ENCODE measurements at regions not wholly inside any gene's neighbourhood (a gene's known extent, or its start where the extent isn't known, plus 50 kb on each side); places are given as distances from the start of the nearest gene placed in this dataset.

DNA sequence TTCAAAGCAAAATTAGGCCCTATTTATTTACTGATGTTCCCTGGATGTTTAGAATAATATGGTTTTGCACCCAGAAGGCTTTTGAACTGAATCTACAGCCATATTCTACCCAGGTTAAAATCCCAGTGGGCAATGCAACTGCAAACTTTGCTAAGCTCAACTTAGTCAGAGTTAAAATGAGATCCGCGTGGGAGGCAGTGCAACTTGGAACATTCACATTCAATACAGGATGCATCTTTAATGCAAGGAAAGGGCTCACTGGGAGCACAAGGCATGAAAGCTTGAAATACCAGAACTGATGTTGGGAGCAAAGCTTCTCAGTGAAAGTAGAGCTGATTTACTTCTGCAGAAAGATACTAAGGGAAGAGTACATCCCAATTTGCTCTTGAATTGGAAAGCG lies 281.2 kb upstream of the DEFB112 start:
- peaks cover 2% of the 10 kb centered on the region for H3K27me3 Mint-ChIP-seq (ENCODE audit: unreplicated experiment)

DNA sequence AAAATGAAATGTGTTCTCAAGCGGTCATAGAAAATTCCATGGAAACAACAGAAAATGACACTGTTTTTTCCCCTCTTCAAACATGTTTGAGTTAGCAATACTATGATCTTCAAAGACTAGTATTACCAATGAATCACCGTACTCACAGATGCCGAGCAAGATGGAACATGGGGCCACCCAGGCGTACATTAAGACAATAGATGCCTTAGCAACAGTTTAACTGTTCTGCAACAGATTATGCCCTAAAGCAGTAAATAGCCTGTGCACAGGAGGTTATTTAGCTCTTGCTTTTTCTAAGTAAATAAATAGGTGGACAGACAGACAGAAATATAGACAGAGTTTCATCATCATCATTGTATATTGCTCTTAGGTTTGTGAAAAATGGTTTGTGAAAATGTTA lies 284.0 kb upstream of the DEFB112 start:
- DNase-seq (ENCODE audit: low spot score): no peak
- TF ChIP-seq, protein P1, sequence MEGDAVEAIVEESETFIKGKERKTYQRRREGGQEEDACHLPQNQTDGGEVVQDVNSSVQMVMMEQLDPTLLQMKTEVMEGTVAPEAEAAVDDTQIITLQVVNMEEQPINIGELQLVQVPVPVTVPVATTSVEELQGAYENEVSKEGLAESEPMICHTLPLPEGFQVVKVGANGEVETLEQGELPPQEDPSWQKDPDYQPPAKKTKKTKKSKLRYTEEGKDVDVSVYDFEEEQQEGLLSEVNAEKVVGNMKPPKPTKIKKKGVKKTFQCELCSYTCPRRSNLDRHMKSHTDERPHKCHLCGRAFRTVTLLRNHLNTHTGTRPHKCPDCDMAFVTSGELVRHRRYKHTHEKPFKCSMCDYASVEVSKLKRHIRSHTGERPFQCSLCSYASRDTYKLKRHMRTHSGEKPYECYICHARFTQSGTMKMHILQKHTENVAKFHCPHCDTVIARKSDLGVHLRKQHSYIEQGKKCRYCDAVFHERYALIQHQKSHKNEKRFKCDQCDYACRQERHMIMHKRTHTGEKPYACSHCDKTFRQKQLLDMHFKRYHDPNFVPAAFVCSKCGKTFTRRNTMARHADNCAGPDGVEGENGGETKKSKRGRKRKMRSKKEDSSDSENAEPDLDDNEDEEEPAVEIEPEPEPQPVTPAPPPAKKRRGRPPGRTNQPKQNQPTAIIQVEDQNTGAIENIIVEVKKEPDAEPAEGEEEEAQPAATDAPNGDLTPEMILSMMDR (IDR thresholded peaks at IDR 0.05; ENCODE audit: unreplicated experiment): no peak
- H3K4me3 Mint-ChIP-seq (ENCODE audit: unreplicated experiment): no peak overlapping the region
- H3K4me1 Mint-ChIP-seq (ENCODE audit: unreplicated experiment): no peaks in the 10 kb centered on the region
- no peak overlapping the region for H3K27ac Mint-ChIP-seq (ENCODE audit: unreplicated experiment)
- peaks cover 1% of the 10 kb centered on the region for H3K27me3 Mint-ChIP-seq (ENCODE audit: unreplicated experiment)
- H3K36me3 Mint-ChIP-seq (ENCODE audit: low read depth, unreplicated experiment): no peaks in the 10 kb centered on the region
- no peaks in the 10 kb centered on the region for H3K9me3 Mint-ChIP-seq (ENCODE audit: unreplicated experiment)

More for the DNA sequence above, 281.2 kb upstream of the DEFB112 start:
- TF ChIP-seq, protein P1 (IDR thresholded peaks at IDR 0.05; ENCODE audit: unreplicated experiment): no peak
- Mint-ChIP-seq H3K4me1 (ENCODE audit: unreplicated experiment) (no peaks in the 10 kb centered on the region), H3K36me3 (ENCODE audit: low read depth, unreplicated experiment) (no peaks in the 10 kb centered on the region), H3K9me3 (ENCODE audit: unreplicated experiment) (no peaks in the 10 kb centered on the region), H3K27ac (ENCODE audit: unreplicated experiment) (no peak overlapping the region), H3K4me3 (ENCODE audit: unreplicated experiment) (no peak overlapping the region)
- DNase-seq (ENCODE audit: low spot score): no peak

DNA sequence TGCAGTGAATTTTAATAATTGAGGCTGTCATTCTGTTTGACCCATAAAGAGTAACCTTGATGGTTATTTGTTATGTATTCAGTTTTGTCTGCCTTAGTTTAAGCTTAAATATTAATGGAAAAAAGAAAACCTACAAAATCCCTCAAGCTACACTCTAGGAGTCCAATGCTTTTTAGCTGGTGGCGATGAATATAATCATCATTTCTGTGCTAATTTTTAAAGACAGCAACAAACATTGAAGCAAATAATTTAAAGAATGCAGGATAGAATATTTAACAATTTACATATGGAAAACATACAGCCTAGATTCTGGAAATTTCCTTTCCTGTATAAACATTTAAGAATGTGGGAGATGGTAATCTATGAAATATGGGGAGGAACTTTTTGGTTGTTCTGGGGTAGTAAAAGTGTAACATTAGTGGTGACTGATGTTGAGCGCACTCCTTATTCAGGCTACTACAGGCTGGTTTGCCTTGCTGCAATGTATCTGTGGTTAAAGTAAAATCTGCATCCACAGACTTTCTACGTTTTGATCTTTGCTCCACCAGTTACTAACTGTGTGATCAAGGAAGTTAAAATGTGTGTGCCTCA lies 287.9 kb upstream of the DEFB112 start:
- no peak overlapping the region for H3K27ac Mint-ChIP-seq (ENCODE audit: unreplicated experiment)
- no peaks in the 10 kb centered on the region for H3K4me1 Mint-ChIP-seq (ENCODE audit: unreplicated experiment)
- H3K4me3 Mint-ChIP-seq (ENCODE audit: unreplicated experiment): no peak overlapping the region
- no peaks in the 10 kb centered on the region for H3K9me3 Mint-ChIP-seq (ENCODE audit: unreplicated experiment)
- TF ChIP-seq, protein P1 (IDR thresholded peaks at IDR 0.05; ENCODE audit: unreplicated experiment): no peak
- no peaks in the 10 kb centered on the region for H3K36me3 Mint-ChIP-seq (ENCODE audit: low read depth, unreplicated experiment)
- no peak for DNase-seq (ENCODE audit: low spot score)
- H3K27me3 Mint-ChIP-seq (ENCODE audit: unreplicated experiment): peaks cover 1% of the 10 kb centered on the region

DNA sequence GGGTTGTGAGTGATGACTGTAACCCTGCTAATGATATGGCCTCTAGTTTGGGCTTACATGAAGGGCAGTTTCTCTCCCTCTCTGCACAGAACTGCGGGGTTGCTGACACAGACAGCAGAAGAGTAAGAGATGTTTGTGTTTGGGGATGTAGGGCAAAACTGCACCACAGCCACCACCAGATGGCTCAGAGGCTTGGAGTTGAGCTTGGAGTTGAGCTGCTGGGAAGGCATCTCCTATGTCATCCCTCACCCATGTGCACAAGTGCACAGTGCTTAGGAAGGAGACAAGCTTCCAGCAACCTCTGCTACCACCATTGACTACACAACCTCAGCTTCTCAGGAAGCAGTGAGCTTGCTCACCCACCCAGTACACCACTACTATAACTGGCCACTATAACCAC lies 303.9 kb upstream of the DEFB112 start:
- H3K27ac Mint-ChIP-seq (ENCODE audit: unreplicated experiment): no peak overlapping the region
- no peaks in the 10 kb centered on the region for H3K9me3 Mint-ChIP-seq (ENCODE audit: unreplicated experiment)
- H3K4me1 Mint-ChIP-seq (ENCODE audit: unreplicated experiment): no peaks in the 10 kb centered on the region
- H3K27me3 Mint-ChIP-seq (ENCODE audit: unreplicated experiment): no peaks in the 10 kb centered on the region
- H3K4me3 Mint-ChIP-seq (ENCODE audit: unreplicated experiment): no peak overlapping the region
- DNase-seq (ENCODE audit: low spot score): no peak
- TF ChIP-seq, protein P1 (IDR thresholded peaks at IDR 0.05; ENCODE audit: unreplicated experiment): no peak
- no peaks in the 10 kb centered on the region for H3K36me3 Mint-ChIP-seq (ENCODE audit: low read depth, unreplicated experiment)

DNA sequence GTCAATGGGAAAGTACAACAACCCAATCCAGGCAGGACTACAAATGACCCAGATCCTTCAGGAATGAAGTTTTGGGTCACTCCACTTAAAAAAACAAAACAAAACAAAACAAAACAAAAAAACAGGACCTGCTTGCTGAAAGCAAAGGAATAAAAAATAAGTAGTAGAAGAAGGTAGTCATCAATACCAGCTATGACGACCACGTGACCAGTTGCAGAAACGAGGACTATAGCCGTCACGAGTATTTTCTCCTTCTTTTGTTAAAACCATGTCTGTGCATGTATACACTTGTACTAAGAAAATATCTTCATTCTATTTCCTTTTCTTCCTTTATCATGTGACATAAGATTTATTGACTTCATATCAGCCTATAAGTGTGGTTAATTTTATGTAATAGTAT lies 308.4 kb upstream of the DEFB112 start:
- no peak for DNase-seq (ENCODE audit: low spot score)
- Mint-ChIP-seq H3K36me3 (ENCODE audit: low read depth, unreplicated experiment) (no peaks in the 10 kb centered on the region), H3K4me1 (ENCODE audit: unreplicated experiment) (peaks cover 8% of the 10 kb centered on the region), H3K4me3 (ENCODE audit: unreplicated experiment) (no peak overlapping the region), H3K27ac (ENCODE audit: unreplicated experiment) (no peak overlapping the region), H3K9me3 (ENCODE audit: unreplicated experiment) (no peaks in the 10 kb centered on the region), H3K27me3 (ENCODE audit: unreplicated experiment) (no peaks in the 10 kb centered on the region)
- TF ChIP-seq, protein P1 (IDR thresholded peaks at IDR 0.05; ENCODE audit: unreplicated experiment): no peak

All from endothelial cell (in vitro differentiated cells).